ENCODE measurements at regions not wholly inside any gene's neighbourhood (a gene's known extent, or its start where the extent isn't known, plus 50 kb on each side); places are given as distances from the start of the nearest gene placed in this dataset.

DNA sequence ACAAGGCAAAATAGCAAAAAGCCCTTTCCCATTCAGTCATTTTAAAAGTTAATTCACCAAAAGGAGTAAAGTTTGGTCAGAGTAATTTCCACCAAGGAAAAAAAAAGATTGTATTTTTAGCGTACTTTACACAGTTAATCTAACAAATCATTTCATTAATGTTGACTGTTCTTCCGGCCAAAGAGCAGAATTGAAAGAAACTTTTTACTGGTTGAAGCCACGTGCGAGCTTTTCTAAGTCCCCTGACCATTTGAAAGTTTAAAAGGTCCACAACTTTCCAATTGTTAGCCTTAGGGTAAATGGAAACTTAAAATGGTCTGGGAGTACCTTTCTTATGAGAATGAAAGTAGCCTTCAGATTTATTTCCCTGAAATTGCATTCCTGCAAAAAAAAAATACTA is 296.7 kb downstream of the ARL4A start:
- TF ChIP-seq, protein P1, sequence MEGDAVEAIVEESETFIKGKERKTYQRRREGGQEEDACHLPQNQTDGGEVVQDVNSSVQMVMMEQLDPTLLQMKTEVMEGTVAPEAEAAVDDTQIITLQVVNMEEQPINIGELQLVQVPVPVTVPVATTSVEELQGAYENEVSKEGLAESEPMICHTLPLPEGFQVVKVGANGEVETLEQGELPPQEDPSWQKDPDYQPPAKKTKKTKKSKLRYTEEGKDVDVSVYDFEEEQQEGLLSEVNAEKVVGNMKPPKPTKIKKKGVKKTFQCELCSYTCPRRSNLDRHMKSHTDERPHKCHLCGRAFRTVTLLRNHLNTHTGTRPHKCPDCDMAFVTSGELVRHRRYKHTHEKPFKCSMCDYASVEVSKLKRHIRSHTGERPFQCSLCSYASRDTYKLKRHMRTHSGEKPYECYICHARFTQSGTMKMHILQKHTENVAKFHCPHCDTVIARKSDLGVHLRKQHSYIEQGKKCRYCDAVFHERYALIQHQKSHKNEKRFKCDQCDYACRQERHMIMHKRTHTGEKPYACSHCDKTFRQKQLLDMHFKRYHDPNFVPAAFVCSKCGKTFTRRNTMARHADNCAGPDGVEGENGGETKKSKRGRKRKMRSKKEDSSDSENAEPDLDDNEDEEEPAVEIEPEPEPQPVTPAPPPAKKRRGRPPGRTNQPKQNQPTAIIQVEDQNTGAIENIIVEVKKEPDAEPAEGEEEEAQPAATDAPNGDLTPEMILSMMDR (IDR thresholded peaks at IDR 0.05), result no peak
- no peak for TF ChIP-seq EZH2 (IDR thresholded peaks at IDR 0.05; ENCODE audit: borderline replicate concordance, insufficient read depth, low read depth, low read length, poor library complexity, severe bottlenecking)
